ENCODE measurements at regions not wholly inside any gene's neighbourhood (a gene's known extent, or its start where the extent isn't known, plus 50 kb on each side); places are given as distances from the start of the nearest gene placed in this dataset.

DNA sequence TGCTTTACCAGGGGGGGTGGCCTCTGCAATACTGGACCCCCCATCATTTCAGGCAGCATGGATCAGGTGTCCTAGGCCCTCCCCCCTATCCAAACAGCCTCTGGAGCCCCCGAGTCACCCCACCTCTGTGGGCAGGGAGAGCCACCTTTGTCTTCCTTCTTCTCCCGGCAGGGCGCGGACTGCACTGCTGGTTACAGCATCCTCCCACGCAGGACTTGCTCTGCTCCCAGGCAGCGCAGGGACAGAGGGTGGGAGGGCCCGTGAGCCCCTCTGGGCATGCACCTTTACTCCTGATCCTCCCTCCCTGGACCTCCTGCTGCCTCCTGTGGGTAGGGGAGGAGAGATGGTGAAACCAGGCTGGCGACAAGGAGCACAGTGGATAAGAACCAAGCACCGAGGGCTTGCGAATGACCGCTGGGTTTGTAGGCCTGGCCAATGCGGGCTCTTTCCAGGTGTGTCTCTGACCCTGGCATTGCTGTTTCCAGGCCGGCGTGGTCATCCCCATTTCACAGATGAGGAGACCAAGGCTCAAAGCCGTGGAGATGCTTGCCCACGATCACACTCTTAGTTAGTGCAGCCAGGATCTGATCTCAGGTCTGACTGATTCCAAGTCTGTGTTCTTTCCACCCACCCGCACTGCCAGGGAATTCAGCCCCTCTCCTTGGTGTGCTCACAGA, 73.6 kb upstream of the TARDBP start:
- TF ChIP-seq EZH2phosphoT487 (IDR thresholded peaks at IDR 0.05; ENCODE audit: borderline replicate concordance, low read depth, low read length) = no peak
- TF ChIP-seq, protein P1, sequence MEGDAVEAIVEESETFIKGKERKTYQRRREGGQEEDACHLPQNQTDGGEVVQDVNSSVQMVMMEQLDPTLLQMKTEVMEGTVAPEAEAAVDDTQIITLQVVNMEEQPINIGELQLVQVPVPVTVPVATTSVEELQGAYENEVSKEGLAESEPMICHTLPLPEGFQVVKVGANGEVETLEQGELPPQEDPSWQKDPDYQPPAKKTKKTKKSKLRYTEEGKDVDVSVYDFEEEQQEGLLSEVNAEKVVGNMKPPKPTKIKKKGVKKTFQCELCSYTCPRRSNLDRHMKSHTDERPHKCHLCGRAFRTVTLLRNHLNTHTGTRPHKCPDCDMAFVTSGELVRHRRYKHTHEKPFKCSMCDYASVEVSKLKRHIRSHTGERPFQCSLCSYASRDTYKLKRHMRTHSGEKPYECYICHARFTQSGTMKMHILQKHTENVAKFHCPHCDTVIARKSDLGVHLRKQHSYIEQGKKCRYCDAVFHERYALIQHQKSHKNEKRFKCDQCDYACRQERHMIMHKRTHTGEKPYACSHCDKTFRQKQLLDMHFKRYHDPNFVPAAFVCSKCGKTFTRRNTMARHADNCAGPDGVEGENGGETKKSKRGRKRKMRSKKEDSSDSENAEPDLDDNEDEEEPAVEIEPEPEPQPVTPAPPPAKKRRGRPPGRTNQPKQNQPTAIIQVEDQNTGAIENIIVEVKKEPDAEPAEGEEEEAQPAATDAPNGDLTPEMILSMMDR (conservative IDR thresholded peaks at IDR 0.05; ENCODE audit: low read length) = no peak
- Histone ChIP-seq H3K79me2 (ENCODE audit: insufficient read depth, low read depth, low read length) (no peaks in the 10 kb centered on the region), H3K4me2 (ENCODE audit: low read length) (peak overlapping the region; percentile 60; the same call in 1 of the 2 replicates), H3K36me3 (ENCODE audit: insufficient read depth, low read length) (no peaks in the 10 kb centered on the region), H2AFZ (ENCODE audit: low read length) (no peak overlapping the region), H4K20me1 (ENCODE audit: insufficient read depth, low read length) (no peaks in the 10 kb centered on the region), H3K4me1 (ENCODE audit: insufficient read depth, low read length, poor library complexity, severe bottlenecking) (peaks cover 52% of the 10 kb centered on the region), H3K27ac (ENCODE audit: low read depth, low read length, poor library complexity, severe bottlenecking) (no peak overlapping the region), H3K9me2 (ENCODE audit: insufficient read depth, low read length) (no peaks in the 10 kb centered on the region), H3K4me3 (ENCODE audit: low read depth, low read length, poor library complexity, severe bottlenecking) (no peak overlapping the region), H3K9me3 (ENCODE audit: low read length) (no peaks in the 10 kb centered on the region)
- POLR2A ChIA-PET = no interaction called here
- no TSS peak for BruUV-seq (replicated peaks)
- CTCF ChIA-PET (ENCODE audit: unreplicated experiment) = no interaction called here
- intact Hi-C loops (cut with micrococcal nuclease; ENCODE audit: unreplicated experiment) = no loop called here
- no peak for DNase-seq (ENCODE audit: low spot score)

DNA sequence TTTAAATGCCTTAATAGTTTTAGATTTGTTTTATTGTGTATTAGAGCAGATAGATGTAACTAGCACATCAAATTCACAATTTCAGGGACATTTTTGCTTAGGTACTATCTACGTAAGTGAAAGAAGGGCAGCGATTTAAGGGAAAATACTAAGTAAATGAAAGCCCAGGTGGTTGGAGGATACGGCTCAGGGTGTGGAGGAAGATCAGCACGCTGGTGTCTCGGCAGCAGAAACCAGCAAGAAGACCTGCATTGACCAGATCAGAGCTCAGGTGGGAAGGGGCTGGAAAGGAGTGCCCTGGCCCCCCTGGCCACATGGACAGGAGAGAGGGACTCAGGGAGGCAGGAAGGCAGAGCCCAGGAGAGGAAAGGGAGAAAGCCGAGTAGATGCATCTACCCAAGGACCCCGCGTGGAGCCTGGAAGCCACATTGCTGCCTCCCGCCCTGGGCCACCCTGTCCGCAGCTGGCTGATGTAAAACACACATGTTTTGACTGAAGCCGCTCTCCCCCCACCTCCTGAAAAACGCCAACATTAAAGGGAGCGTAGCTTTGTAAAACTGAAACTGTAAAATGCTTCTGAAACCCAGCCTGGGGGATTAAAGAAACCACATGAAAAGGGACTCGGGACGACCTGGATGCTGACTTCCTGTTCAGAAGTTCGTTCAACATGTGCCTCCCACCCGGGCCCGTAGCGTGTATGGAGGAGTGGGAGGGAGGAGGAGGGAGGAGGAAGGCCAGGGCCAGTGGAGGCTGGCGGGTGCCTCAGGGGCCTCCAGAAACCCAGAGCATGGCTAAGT, 72.6 kb upstream of the TARDBP start:
- H3K4me3 ChIP-seq (ENCODE audit: low read depth, low read length, poor library complexity, severe bottlenecking) = peak overlapping the region; percentile 28

More for the DNA sequence above, 72.6 kb upstream of the TARDBP start:
- POLR2A ChIA-PET = interaction anchor here (0.6 to 0.7 kb wide), 2 partner anchors 449 to 1131 kb away, joined by 3 read pairs; no protein-coding TSS in a partner anchor
- Histone ChIP-seq H3K4me2 (ENCODE audit: low read length) (peak overlapping the region; percentile 60), H3K36me3 (ENCODE audit: insufficient read depth, low read length) (no peaks in the 10 kb centered on the region), H3K9me3 (ENCODE audit: low read length) (no peaks in the 10 kb centered on the region), H3K4me1 (ENCODE audit: insufficient read depth, low read length, poor library complexity, severe bottlenecking) (peaks cover 48% of the 10 kb centered on the region), H2AFZ (ENCODE audit: low read length) (peak overlapping the region; percentile 83), H4K20me1 (ENCODE audit: insufficient read depth, low read length) (no peaks in the 10 kb centered on the region), H3K27ac (ENCODE audit: low read depth, low read length, poor library complexity, severe bottlenecking) (peak overlapping the region; percentile 11), H3K79me2 (ENCODE audit: insufficient read depth, low read depth, low read length) (no peaks in the 10 kb centered on the region), H3K9me2 (ENCODE audit: insufficient read depth, low read length) (no peaks in the 10 kb centered on the region)
- intact Hi-C loops (cut with micrococcal nuclease; ENCODE audit: unreplicated experiment) = loop anchor here (1.0 to 2.0 kb wide), 2 partner anchors 248 to 445 kb away; no protein-coding TSS in a partner anchor
- DNase-seq (ENCODE audit: low spot score) = peak; percentile 74
- TF ChIP-seq EZH2phosphoT487 (IDR thresholded peaks at IDR 0.05; ENCODE audit: borderline replicate concordance, low read depth, low read length) = no peak
- TF ChIP-seq, protein P1 (conservative IDR thresholded peaks at IDR 0.05; ENCODE audit: low read length) = no peak
- no TSS peak for BruUV-seq (replicated peaks)
- CTCF ChIA-PET (ENCODE audit: unreplicated experiment) = interaction anchor here (0.7 kb wide), 1 partner anchor 27 kb away, joined by 4 read pairs; no protein-coding TSS in a partner anchor

Data from OCI-LY7 (cell line).